HUES64 (cell line): ENCODE measurements at regions not wholly inside any gene's neighbourhood (a gene's known extent, or its start where the extent isn't known, plus 50 kb on each side); places are given as distances from the start of the nearest gene placed in this dataset.
"Not testable (repeated sequence)": the region's sequence is repeated elsewhere in the genome, so short reads cannot be mapped to it uniquely, and the experiment has no call there.

Source experiments
- H3K27ac ChIP-seq: 2 replicates; pipeline ENCODE4 v1.7.0; 2013; ENCODE audit warnings: low read depth, low read length, inconsistent platforms
- H3K27me3 ChIP-seq: 2 replicates; pipeline ENCODE4 v1.6.1; 2013; ENCODE audit warnings: mild to moderate bottlenecking, low read length; ENCODE audit not compliant: insufficient read depth
- H3K36me3 ChIP-seq: 2 replicates; pipeline ENCODE4 v1.6.1; 2013; ENCODE audit warnings: mild to moderate bottlenecking, low read length; ENCODE audit not compliant: insufficient read depth
- H3K4me1 ChIP-seq: 2 replicates; pipeline ENCODE4 v1.6.1; 2013; ENCODE audit warnings: mild to moderate bottlenecking, low read length, moderate library complexity; ENCODE audit not compliant: insufficient read depth
- H3K4me3 ChIP-seq: 2 replicates; pipeline ENCODE4 v1.5.1; 2013; ENCODE audit warnings: mild to moderate bottlenecking, low read length, moderate library complexity
- H3K9ac ChIP-seq: 2 replicates; pipeline ENCODE4 v1.6.1; 2013; ENCODE audit warnings: mild to moderate bottlenecking, low read depth, low read length
- H3K9me3 ChIP-seq: 2 replicates; pipeline ENCODE4 v1.6.1; 2013; ENCODE audit warnings: low read depth, low read length; ENCODE audit not compliant: insufficient read depth
- WGBS: fragments of 150-250, 120-280 bp; methylation state at CpG from one replicate; pipeline ENCODE4 v1.1.7; 2013; ENCODE audit warnings: missing lambda C conversion rate; 5-methylcytosine and 5-hydroxymethylcytosine counted together

DNA sequence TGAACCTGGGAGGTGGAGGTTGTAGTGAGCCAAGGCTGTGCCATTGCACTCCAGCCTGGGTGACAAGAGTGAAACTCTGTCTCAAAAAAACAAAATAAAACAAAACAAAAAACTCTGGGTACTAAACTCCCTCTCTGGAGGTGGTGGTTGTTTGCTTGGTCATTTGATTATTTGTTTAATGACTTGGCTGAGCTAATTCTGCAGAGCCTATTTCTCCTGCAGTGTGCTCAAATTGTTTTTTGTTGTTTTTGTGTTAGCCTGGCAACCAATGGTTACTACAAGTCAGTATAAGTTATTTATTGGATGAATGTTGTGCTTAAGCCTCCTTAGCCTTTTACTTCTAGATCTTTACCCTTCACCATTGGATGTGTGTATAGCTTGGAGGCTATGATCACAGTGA is 387.5 kb downstream of the ADCYAP1 start:
- Histone ChIP-seq H3K27ac (no peak overlapping the region), H3K4me1 (no peaks in the 10 kb centered on the region), H3K36me3 (no peaks in the 10 kb centered on the region), H3K9ac (no peak overlapping the region), H3K4me3 (no peak overlapping the region), H3K9me3 (no peaks in the 10 kb centered on the region), H3K27me3 (no peaks in the 10 kb centered on the region)

- 96% methylated on average over 4 of the region's 4 CpGs for WGBS
- no peak overlapping the region for H3K9ac ChIP-seq
These were observed 389.6 kb downstream of the ADCYAP1 start for GRCh38 chr18:1294229-1294628.

GRCh38 chr18:1296237-1296636 is 391.6 kb downstream of the ADCYAP1 start:
- Histone ChIP-seq H3K27ac (no peak overlapping the region), H3K27me3 (no peaks in the 10 kb centered on the region), H3K36me3 (no peaks in the 10 kb centered on the region), H3K4me3 (no peak overlapping the region), H3K4me1 (no peaks in the 10 kb centered on the region), H3K9ac (no peak overlapping the region), H3K9me3 (0 out of 2 replicates have a peak, but pooled peaks cover 2% of the 10 kb centered on the region)
- WGBS: 79% methylated on average over 6 of the region's 6 CpGs

More at GRCh38 chr18:1294229-1294628, 389.6 kb downstream of the ADCYAP1 start:
- H3K27me3 ChIP-seq: no peaks in the 10 kb centered on the region
- no peaks in the 10 kb centered on the region for H3K9me3 ChIP-seq
- H3K27ac ChIP-seq: no peak overlapping the region
- H3K4me3 ChIP-seq: no peak overlapping the region
- H3K4me1 ChIP-seq: no peaks in the 10 kb centered on the region
- H3K36me3 ChIP-seq: no peaks in the 10 kb centered on the region

DNA sequence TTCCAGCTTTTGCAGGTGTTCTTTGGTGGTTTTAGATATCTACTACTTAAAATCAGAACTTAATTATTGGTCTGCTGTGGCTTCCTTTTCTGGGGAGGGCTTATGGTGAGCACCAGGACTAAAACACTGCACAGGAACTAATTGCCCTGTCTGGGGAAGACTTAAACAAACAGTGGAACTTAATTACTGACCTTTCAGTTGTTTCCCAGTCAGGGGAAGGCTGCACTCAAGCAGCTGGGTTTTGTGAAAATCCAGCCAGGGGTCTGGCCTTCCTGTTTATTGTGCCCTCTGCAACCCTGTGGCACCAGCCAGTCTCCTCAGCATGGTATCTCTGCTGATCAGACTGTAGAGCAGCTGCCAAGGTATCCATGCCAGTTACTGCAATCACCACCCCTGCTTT is 398.2 kb downstream of the ADCYAP1 start:
- H3K9ac ChIP-seq: no peak overlapping the region
- H3K27me3 ChIP-seq: no peaks in the 10 kb centered on the region
- no peaks in the 10 kb centered on the region for H3K4me1 ChIP-seq
- H3K9me3 ChIP-seq: 0 out of 2 replicates have a peak, but pooled peaks cover 2% of the 10 kb centered on the region
- no peaks in the 10 kb centered on the region for H3K36me3 ChIP-seq
- no peak overlapping the region for H3K4me3 ChIP-seq
- no peak overlapping the region for H3K27ac ChIP-seq

DNA sequence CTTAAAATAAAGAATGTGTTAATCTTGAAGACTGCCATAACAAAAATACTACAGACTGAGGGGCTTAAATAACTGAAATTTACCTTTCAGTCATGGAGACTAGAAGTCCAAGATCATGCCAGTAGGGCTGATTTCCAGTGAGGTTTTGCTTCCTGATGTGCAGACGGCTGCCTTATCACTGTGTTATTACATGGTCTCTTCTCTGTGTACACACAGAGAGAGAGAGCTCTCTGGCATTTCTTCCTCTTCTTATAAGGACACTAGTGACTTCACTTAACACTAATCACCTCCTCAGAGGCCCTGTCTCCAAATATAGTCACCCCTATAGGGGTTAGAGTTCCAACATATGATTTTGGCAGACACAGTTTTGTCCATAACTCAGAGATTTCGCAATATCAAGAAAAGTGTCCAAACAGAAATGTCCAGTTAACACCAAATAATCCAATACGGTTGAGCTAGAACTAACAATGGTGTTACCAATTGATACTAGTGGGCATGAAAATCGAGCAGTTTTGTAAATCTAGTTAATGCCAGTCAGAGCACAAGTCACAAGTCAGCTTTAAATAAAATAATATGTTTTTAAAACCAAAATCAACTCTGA is 399.8 kb downstream of the ADCYAP1 start:
- H3K36me3 ChIP-seq: no peaks in the 10 kb centered on the region
- no peak overlapping the region for H3K9ac ChIP-seq
- 0 out of 2 replicates have a peak, but pooled peaks cover 2% of the 10 kb centered on the region for H3K9me3 ChIP-seq
- WGBS: 90% methylated on average over 4 of the region's 4 CpGs
- no peaks in the 10 kb centered on the region for H3K4me1 ChIP-seq
- H3K27ac ChIP-seq: no peak overlapping the region
- H3K27me3 ChIP-seq: no peaks in the 10 kb centered on the region
- no peak overlapping the region for H3K4me3 ChIP-seq

DNA sequence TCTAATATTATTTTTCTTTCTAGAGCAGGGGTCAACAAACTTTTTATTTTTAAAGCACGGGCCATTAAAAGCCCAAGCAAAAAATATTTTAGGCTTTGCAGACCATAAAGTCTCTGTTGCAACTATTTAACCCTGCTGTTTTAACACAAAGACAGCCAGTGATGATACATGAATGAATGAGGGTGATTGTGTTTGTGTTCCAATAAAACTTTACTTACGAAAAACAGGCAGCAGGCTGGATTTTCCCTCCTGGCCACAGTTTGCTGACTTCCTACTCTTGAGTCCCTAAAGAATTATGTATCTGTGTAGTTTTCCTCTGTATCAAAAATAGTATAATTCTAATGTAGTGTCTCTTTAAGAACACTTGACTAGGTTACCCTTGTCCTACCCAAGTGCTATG is 402.0 kb downstream of the ADCYAP1 start:
- H3K9me3 ChIP-seq: no peaks in the 10 kb centered on the region
- no peak overlapping the region for H3K4me3 ChIP-seq
- H3K27me3 ChIP-seq: no peaks in the 10 kb centered on the region
- H3K36me3 ChIP-seq: no peaks in the 10 kb centered on the region
- no peaks in the 10 kb centered on the region for H3K4me1 ChIP-seq
- H3K9ac ChIP-seq: no peak overlapping the region
- H3K27ac ChIP-seq: no peak overlapping the region
- 95% methylated on average over 2 of the region's 2 CpGs for WGBS

- Histone ChIP-seq H3K4me1 (no peaks in the 10 kb centered on the region), H3K27me3 (no peaks in the 10 kb centered on the region), H3K9me3 (no peaks in the 10 kb centered on the region), H3K36me3 (no peaks in the 10 kb centered on the region), H3K27ac (no peak overlapping the region), H3K4me3 (no peak overlapping the region), H3K9ac (no peak overlapping the region)
- WGBS: 92% methylated on average over 5 of the region's 5 CpGs
These were observed 404.0 kb downstream of the ADCYAP1 start for GRCh38 chr18:1308686-1309085.

DNA sequence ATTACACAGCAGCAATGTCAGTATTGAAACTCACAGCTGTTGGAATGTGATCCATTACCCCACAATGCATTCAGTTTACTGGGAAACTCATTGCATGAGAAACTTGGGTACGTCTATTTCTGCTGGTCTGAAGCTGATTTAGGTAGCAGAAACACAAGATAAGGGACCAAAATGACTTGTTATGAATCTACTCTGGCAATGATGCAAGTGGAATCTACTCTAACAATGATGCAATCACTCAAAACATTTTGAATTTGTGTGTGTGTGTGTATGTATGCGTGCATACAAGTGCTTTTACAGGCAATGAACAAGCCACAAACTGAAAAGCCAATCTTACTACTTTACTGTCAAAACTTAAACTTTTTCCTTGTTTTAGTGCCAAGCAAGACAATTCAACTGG is 406.7 kb downstream of the ADCYAP1 start:
- WGBS: 93% methylated on average over 2 of the region's 2 CpGs
- no peaks in the 10 kb centered on the region for H3K36me3 ChIP-seq
- H3K27me3 ChIP-seq: no peaks in the 10 kb centered on the region
- H3K9ac ChIP-seq: no peak overlapping the region
- no peaks in the 10 kb centered on the region for H3K4me1 ChIP-seq
- H3K4me3 ChIP-seq: no peak overlapping the region
- no peak overlapping the region for H3K27ac ChIP-seq
- H3K9me3 ChIP-seq: no peaks in the 10 kb centered on the region

- WGBS: 94% methylated on average over 11 of the region's 11 CpGs
- H3K9ac ChIP-seq, H3K27me3 ChIP-seq, H3K36me3 ChIP-seq, H3K27ac ChIP-seq, H3K4me3 ChIP-seq, H3K4me1 ChIP-seq: not testable (repeated sequence)
- peaks cover 22% of the 10 kb centered on the region for H3K9me3 ChIP-seq
These were observed 430.7 kb downstream of the ADCYAP1 start for GRCh38 chr18:1335345-1335744.

DNA sequence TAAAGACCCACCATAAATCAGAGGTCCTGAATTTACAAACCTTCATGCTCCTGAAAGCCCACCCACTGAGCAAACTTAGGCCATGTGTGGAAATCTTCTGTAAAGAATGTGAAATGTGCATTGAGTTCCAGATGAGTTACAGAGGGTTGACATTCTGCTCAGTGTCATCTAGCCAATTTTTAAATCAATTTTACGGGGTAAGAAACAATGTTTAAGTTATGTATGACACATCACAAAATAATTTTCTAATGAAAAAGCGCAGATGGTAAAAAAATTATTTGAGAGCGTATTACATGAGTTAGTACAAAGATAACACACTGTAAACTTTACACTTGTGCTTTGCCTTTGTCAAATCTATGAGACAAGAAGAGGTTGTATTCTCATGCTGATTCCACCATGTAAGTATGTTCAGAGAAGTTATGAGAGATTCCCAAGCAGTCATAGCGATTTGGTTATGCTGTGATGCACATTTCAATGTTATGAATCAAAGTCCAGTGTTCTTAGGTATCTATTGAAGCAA is 446.3 kb downstream of the ADCYAP1 start:
- H3K4me1 ChIP-seq: no peaks in the 10 kb centered on the region
- no peak overlapping the region for H3K27ac ChIP-seq
- WGBS: 93% methylated on average over 1 of the region's 4 CpGs
- H3K9ac ChIP-seq: no peak overlapping the region
- H3K4me3 ChIP-seq: no peak overlapping the region
- H3K9me3 ChIP-seq: no peaks in the 10 kb centered on the region
- no peaks in the 10 kb centered on the region for H3K27me3 ChIP-seq
- no peaks in the 10 kb centered on the region for H3K36me3 ChIP-seq

DNA sequence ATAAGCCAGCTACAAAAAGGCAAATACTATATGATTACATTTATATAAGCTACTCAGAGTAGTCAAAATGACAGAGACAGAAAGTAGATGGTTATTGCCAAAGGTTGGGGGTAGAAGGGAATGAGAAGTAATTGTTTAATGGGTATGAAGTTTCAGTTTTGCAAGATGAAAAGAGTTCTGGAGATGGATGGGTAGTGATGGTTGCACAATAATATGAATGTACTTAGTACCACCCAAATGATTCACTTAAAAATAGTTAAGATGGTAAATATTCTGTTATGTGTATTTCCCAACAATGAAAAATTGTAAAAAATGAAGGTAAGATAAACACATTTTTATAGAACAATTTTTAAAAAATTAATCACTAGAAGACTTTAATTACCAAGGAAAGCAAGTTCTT is 448.4 kb downstream of the ADCYAP1 start:
- Histone ChIP-seq H3K9me3 (no peaks in the 10 kb centered on the region), H3K27ac (no peak overlapping the region), H3K27me3 (no peaks in the 10 kb centered on the region), H3K4me1 (no peaks in the 10 kb centered on the region), H3K4me3 (no peak overlapping the region), H3K9ac (no peak overlapping the region), H3K36me3 (no peaks in the 10 kb centered on the region)

- no peak overlapping the region for H3K4me3 ChIP-seq
- 85% methylated on average over 2 of the region's 2 CpGs for WGBS
- no peaks in the 10 kb centered on the region for H3K4me1 ChIP-seq
- H3K9me3 ChIP-seq: no peaks in the 10 kb centered on the region
- no peak overlapping the region for H3K27ac ChIP-seq
- no peaks in the 10 kb centered on the region for H3K27me3 ChIP-seq
- H3K36me3 ChIP-seq: no peaks in the 10 kb centered on the region
- H3K9ac ChIP-seq: no peak overlapping the region
These were observed 453.1 kb downstream of the ADCYAP1 start for GRCh38 chr18:1357724-1358123.
